Activated CD4-positive, alpha-beta T cell treated with anti-CD3 and anti-CD28 coated beads for 24 hours (primary cell): ENCODE measurements at regions not wholly inside any gene's neighbourhood (a gene's known extent, or its start where the extent isn't known, plus 50 kb on each side); places are given as distances from the start of the nearest gene placed in this dataset.

Experiments used
- DNase-seq, 2 donors: peaks; one replicate each; pipeline ENCODE4 v3.0.0-alpha.2; 2020; ENCODE audit warnings: low read depth in 2 of 2

- no peak for DNase-seq
Measured at GRCh38 chr4:123497340-123497739, 100.7 kb downstream of the SPRY1 start.

- DNase-seq: no peak
Measured at GRCh38 chr4:123501733-123502132, 105.1 kb downstream of the SPRY1 start.

- no peak for DNase-seq
Measured at GRCh38 chr4:123503698-123504363, 107.2 kb downstream of the SPRY1 start.

GRCh38 chr4:123505095-123506010, 108.8 kb downstream of the SPRY1 start:
- DNase-seq: no peak

- no peak for DNase-seq
Measured at GRCh38 chr4:123506011-123506695, 109.6 kb downstream of the SPRY1 start.

- no peak for DNase-seq
Measured at GRCh38 chr4:123507376-123507775, 110.8 kb downstream of the SPRY1 start.

GRCh38 chr4:123510221-123510620, 113.6 kb downstream of the SPRY1 start:
- DNase-seq: no peak

GRCh38 chr4:123510659-123511058, 114.1 kb downstream of the SPRY1 start:
- no peak for DNase-seq

GRCh38 chr4:123516576-123516975, 120.0 kb downstream of the SPRY1 start:
- DNase-seq: no peak

- DNase-seq: no peak
Measured at GRCh38 chr4:123517176-123517575, 120.6 kb downstream of the SPRY1 start.

- no peak for DNase-seq
Measured at GRCh38 chr4:123517971-123518370, 121.4 kb downstream of the SPRY1 start.

GRCh38 chr4:123520325-123520724, 123.7 kb downstream of the SPRY1 start:
- DNase-seq: no peak

- DNase-seq: no peak
Measured at GRCh38 chr4:123522081-123522480, 125.5 kb downstream of the SPRY1 start.

- DNase-seq: no peak
Measured at GRCh38 chr4:123522646-123523045, 126.1 kb downstream of the SPRY1 start.

GRCh38 chr4:123524958-123525628, 128.5 kb downstream of the SPRY1 start:
- no peak for DNase-seq

- no peak for DNase-seq
Measured at GRCh38 chr4:123526511-123526910, 129.9 kb downstream of the SPRY1 start.

GRCh38 chr4:123528501-123529277, 132.1 kb downstream of the SPRY1 start:
- no peak for DNase-seq

- DNase-seq: no peak
Measured at GRCh38 chr4:123529278-123529568, 132.6 kb downstream of the SPRY1 start.

- DNase-seq: no peak
Measured at GRCh38 chr4:123530357-123530756, 133.8 kb downstream of the SPRY1 start.

- no peak for DNase-seq
Measured at GRCh38 chr4:123535037-123535748, 138.6 kb downstream of the SPRY1 start.

GRCh38 chr4:123536225-123536624, 139.6 kb downstream of the SPRY1 start:
- no peak for DNase-seq
